ENCODE measurements at regions not wholly inside any gene's neighbourhood (a gene's known extent, or its start where the extent isn't known, plus 50 kb on each side); places are given as distances from the start of the nearest gene placed in this dataset.
A peak's percentile ranks its signal among the peaks of the same experiment; 100 is the strongest.
"Not testable (repeated sequence)": the region's sequence is repeated elsewhere in the genome, so short reads cannot be mapped to it uniquely, and the experiment has no call there.

GRCh38 chr6:156599366-156599765 is 177.8 kb upstream of the ARID1B start:
- DNase-seq = no peak

GRCh38 chr6:156598855-156599180 is 178.4 kb upstream of the ARID1B start:
- no peak for DNase-seq

DNA sequence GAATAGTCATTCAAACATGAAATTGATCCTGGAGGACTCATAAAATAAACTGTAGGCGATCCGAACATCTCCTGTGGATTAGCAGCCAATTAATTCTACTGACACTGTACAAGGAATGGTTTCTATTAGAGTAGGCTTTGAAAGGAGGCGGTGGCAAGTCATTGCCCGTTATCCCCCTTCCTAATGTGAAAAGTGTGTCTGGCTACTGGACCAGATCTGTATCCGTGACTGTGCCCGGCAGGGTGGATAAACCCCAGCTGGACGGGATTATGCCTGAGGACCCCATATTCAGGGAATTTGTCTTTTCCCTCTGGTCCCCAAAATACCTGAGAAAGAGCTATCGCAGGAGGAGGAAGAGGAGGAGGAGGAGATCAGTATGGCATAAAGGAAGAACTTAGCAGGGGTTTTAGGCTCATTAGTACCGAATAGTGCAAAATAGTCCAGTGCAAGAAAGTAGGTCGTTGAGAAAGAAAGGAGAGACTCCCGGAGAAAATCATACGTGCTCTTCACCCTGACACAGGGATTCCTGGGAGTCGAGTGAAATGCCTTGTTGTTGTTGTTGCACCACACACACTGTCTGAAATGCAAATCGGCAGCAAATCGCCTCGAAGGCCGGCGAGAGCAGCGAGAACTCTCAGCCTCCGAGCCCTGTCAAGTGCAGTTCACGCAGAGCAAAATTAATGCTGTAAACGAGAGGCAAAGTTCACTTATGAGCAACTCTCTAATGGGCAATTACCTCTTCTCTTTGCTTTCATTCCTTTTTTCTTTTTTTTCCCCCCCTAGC is 178.9 kb upstream of the ARID1B start:
- DNase-seq = no peak

GRCh38 chr6:156597095-156597494 is 180.1 kb upstream of the ARID1B start:
- no peak for DNase-seq

DNA sequence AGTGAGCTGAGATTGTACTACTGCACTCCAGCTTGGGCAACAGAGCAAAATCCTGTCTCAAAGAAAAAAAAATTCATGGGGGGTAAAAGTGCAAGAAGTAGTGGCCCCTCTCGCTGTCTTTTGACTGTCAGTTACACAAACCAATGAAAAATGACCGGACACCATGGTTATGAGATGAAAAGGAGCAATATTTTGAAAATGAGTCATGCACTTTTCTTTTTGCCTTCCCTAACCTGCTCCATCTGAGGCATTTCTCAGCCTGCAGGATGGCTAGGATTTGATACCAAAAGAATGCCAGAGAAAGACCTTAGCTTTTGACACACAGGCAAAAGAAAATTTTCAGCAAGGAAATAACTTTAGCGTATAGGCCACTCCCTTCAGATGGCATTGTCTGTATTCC is 181.7 kb upstream of the ARID1B start:
- DNase-seq = no peak

GRCh38 chr6:156593893-156594292 is 183.3 kb upstream of the ARID1B start:
- DNase-seq = no peak

- no peak for DNase-seq
Observed at GRCh38 chr6:156593127-156593526, 184.1 kb upstream of the ARID1B start.

DNA sequence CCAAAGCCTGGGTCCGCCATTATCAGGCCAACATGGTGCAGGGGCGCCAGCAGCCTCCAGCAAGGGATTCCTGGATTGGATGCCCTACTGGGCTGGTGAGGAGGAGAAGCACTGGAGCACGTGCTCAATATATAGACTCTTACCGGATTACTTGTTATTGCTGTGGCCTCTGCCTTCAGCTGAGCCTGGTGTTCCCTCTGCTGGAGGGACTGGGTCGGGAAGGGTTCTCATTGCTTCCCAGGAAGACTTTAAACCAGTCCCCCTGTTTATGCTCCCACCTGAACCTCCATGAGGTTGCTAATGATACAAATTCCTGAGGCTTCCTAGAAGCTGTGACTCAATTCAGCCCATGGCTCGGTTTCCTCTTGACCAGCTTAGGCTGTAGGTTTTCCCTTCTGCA is 186.7 kb upstream of the ARID1B start:
- no peak for DNase-seq

- no peak for DNase-seq
Observed at GRCh38 chr6:156589281-156589680, 187.9 kb upstream of the ARID1B start.

GRCh38 chr6:156587751-156588301 is 189.4 kb upstream of the ARID1B start:
- no peak for DNase-seq

GRCh38 chr6:156587071-156587470 is 190.1 kb upstream of the ARID1B start:
- DNase-seq = no peak

- no peak for DNase-seq
Observed at GRCh38 chr6:156585859-156586258, 191.3 kb upstream of the ARID1B start.

DNA sequence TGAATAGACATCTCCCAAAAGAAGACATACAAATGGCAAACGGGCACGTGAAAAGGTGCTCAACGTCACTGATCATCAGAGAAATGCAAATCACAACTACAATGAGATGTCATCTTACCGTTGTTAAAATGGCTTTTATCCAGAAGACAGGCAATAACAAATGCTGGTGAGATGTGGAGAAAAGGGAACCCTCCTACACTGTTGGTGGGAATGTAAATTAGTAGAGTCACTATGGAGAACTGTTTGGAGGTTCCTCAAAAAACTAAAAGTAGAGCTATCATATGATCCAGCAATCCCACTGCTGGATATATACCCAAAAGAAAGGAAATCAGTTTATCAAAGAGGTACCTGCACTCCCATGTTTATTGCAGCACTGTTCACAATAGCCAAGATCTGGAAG is 193.1 kb upstream of the ARID1B start:
- not testable (repeated sequence) for DNase-seq

GRCh38 chr6:156583083-156583482 is 194.1 kb upstream of the ARID1B start:
- DNase-seq = no peak

GRCh38 chr6:156582509-156582992 is 194.6 kb upstream of the ARID1B start:
- DNase-seq = no peak

GRCh38 chr6:156579564-156579963 is 197.6 kb upstream of the ARID1B start:
- no peak for DNase-seq

- DNase-seq = no peak
Observed at GRCh38 chr6:156577749-156578148, 199.4 kb upstream of the ARID1B start.

DNA sequence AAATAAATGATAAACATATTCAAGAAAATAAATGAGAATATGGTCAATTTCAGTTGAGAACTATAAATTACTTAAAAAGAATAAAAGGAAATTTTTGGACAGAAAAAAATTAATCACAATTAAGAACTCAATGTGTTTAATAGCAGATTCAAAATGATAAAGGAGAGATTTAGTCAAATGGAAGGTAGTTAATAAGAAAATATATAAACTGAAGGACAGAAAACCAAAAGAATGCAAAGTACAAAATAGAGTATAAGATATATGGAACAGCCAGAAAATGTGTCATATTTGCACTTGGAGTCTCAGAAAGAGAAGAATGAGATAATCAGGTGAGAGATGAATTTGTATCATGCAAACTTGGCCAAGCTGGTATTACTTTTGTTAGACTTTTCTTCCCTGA is 201.8 kb upstream of the ARID1B start:
- DNase-seq = no peak

DNA sequence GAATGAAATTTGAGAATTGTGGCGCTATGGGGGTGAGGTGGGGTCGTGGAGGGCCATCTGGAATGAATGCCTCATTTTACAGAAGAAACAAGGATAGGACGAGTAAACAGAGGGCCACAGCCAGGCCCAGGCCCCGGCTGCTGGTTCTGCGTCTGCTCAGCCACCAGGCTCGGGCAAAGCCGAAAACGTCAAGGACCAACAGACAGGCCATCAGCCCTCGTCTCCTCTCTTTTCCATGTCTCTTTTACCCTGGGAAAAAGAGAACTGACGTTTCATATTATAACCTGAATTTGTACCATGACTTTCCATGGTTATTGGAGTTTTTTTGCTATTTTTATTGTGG is 212.4 kb upstream of the ARID1B start:
- no peak for DNase-seq

DNA sequence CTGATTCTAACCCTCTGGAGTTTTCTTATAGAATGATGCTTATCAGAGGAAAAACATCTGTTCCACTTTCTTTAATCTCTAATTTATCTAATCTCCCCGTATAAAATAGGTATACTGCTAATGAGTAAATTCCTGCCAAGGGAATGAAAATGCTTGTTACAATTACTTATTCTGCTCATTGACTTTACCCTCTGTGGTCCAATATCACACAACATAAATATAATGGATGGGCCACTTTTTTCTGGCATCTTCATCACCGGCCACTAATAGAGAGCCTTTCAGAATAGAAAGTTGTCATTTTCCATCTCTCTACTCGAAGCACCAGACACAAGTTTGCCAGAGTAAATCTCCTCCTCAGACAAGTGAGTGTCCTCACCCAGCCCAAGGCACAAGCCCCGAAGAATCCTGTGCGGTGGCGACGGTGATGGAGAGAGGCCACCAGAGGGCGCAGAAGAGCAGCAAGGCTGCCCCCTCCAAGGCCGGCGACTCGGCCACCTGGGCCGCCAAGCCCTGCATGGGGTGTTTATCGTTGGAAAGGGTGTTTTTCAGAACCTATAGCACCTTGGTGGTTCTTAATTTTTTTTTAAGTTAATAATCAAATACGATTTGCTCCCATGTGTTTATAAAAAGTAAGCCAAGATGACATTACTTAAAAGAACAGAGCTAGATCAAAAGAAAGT is 212.9 kb upstream of the ARID1B start:
- peak; percentile 84 for DNase-seq

- DNase-seq = no peak
Observed at GRCh38 chr6:156563714-156564113, 213.5 kb upstream of the ARID1B start.

GRCh38 chr6:156562636-156563035 is 214.5 kb upstream of the ARID1B start:
- DNase-seq = no peak

DNA sequence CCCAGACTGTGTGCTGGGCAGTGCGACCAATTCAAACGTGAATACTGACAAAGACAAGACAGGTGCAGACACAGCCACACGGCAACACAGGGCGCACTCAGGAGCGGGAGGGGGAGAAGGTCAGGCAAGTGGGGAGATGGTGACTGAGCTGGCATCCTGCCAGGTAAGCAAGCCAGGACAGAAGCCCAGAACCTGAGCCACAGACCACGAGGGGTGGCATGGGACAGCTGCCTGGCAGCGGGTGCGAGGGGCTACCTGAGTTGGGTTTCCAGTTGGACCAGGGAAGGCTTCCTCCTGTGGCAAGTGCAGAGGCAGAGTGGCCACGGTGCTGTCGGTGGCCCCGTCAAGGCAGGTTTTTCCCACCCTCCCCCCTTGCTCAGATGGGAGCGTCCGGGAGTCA is 215.2 kb upstream of the ARID1B start:
- DNase-seq = no peak

GRCh38 chr6:156560476-156560875 is 216.7 kb upstream of the ARID1B start:
- no peak for DNase-seq

All from islet precursor cell (in vitro differentiated cells).